ENCODE measurements at regions not wholly inside any gene's neighbourhood (a gene's known extent, or its start where the extent isn't known, plus 50 kb on each side); places are given as distances from the start of the nearest gene placed in this dataset.

GRCh38 chr10:26944261-26944882 is 83.6 kb upstream of the ABI1 start:
- no peak overlapping the region for H3K4me3 Mint-ChIP-seq

DNA sequence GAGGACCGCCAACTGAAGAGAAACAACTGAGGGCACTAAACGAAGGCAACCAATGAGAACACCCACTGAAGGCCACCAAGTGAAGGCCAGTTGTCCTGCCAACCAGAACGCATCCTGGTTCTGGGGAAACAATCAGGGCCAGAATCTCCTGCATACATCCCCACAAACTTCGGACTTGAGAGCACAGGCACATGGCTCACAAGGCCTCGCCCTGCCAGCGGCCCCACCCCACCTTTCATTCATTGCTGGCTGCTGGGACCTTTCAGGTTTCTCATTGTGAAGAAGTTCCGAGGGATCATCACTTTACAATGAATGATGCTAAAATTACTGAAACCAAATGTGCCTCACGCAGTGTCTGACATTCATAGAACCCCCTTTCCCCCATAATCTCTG is 79.2 kb upstream of the ABI1 start:
- no peaks in the 10 kb centered on the region for H3K36me3 Mint-ChIP-seq
- Histone ChIP-seq H3K27me3 (ENCODE audit: control insufficient read depth in 2 of 2, insufficient read depth in 2 of 2, low read length in 2 of 2) (no peaks in the 10 kb centered on the region), H3K36me3 (replicated peaks in 1 of 2; ENCODE audit: control insufficient read depth in 1 of 2, insufficient read depth in 2 of 2, low read length in 2 of 2) (no peaks in the 10 kb centered on the region), H3K79me2 (ENCODE audit: insufficient read depth, low read length) (no peaks in the 10 kb centered on the region), H4K20me1 (ENCODE audit: insufficient read depth, low read length) (no peaks in the 10 kb centered on the region), H3K4me1 (ENCODE audit: control insufficient read depth in 1 of 2, insufficient read depth in 2 of 2, low read length in 2 of 2) (no peaks in the 10 kb centered on the region), H3K27ac (ENCODE audit: low read depth in 1 of 2, low read length in 2 of 2) (no peak overlapping the region), H3K4me2 (replicated peaks; ENCODE audit: extremely low read depth, low read length, poor library complexity, severe bottlenecking) (no peak overlapping the region), H3K9ac (ENCODE audit: insufficient read depth, low read length, poor library complexity, severe bottlenecking) (no peak overlapping the region), H3K4me3 (replicated peaks in 1 of 3; ENCODE audit: low read depth in 2 of 3, low read length in 3 of 3) (no peak overlapping the region), H3K9me3 (replicated peaks in 1 of 2; ENCODE audit: control insufficient read depth in 1 of 2, insufficient read depth in 1 of 2, low read length in 2 of 2) (no peaks in the 10 kb centered on the region), H2AFZ (ENCODE audit: insufficient read depth, low read depth, low read length, poor library complexity, severe bottlenecking) (no peak overlapping the region)
- peaks cover 0 to 5% (median 5%) of the 10 kb centered on the region in 3 donors for H3K27me3 Mint-ChIP-seq (ENCODE audit: low read depth in 3 of 3)
- no peaks in the 10 kb centered on the region for H3K4me1 Mint-ChIP-seq
- no peak overlapping the region for H3K4me3 Mint-ChIP-seq
- H3K27ac Mint-ChIP-seq, result peak overlapping the region in 1 of 7 donors; percentile 35
- H3K9me3 Mint-ChIP-seq, result peaks cover 0 to 1% (median 0%) of the 10 kb centered on the region in 7 donors
- WGBS (ENCODE audit: insufficient coverage), result 97% methylated on average over 7 of the region's 8 CpGs
- DNase-seq, result no peak
- TF ChIP-seq, protein P1, sequence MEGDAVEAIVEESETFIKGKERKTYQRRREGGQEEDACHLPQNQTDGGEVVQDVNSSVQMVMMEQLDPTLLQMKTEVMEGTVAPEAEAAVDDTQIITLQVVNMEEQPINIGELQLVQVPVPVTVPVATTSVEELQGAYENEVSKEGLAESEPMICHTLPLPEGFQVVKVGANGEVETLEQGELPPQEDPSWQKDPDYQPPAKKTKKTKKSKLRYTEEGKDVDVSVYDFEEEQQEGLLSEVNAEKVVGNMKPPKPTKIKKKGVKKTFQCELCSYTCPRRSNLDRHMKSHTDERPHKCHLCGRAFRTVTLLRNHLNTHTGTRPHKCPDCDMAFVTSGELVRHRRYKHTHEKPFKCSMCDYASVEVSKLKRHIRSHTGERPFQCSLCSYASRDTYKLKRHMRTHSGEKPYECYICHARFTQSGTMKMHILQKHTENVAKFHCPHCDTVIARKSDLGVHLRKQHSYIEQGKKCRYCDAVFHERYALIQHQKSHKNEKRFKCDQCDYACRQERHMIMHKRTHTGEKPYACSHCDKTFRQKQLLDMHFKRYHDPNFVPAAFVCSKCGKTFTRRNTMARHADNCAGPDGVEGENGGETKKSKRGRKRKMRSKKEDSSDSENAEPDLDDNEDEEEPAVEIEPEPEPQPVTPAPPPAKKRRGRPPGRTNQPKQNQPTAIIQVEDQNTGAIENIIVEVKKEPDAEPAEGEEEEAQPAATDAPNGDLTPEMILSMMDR (IDR thresholded peaks at IDR 0.05), result no peak
- intact Hi-C loops (cut with micrococcal nuclease), result no loop called here

More at GRCh38 chr10:26944261-26944882, 83.6 kb upstream of the ABI1 start:
- Mint-ChIP-seq H3K27me3 (ENCODE audit: low read depth in 3 of 3) (peaks cover 5 to 16% (median 10%) of the 10 kb centered on the region in 3 donors), H3K4me1 (peaks cover 3% of the 10 kb centered on the region), H3K27ac (no peak overlapping the region), H3K9me3 (peaks cover 0 to 3% (median 1%) of the 10 kb centered on the region in 7 donors), H3K36me3 (no peaks in the 10 kb centered on the region)
- Histone ChIP-seq H4K20me1 (ENCODE audit: insufficient read depth, low read length) (no peaks in the 10 kb centered on the region), H3K36me3 (replicated peaks in 1 of 2; ENCODE audit: control insufficient read depth in 1 of 2, insufficient read depth in 2 of 2, low read length in 2 of 2) (no peaks in the 10 kb centered on the region), H2AFZ (ENCODE audit: insufficient read depth, low read depth, low read length, poor library complexity, severe bottlenecking) (no peak overlapping the region), H3K79me2 (ENCODE audit: insufficient read depth, low read length) (no peaks in the 10 kb centered on the region), H3K27ac (ENCODE audit: low read depth in 1 of 2, low read length in 2 of 2) (no peak overlapping the region), H3K9me3 (replicated peaks in 1 of 2; ENCODE audit: control insufficient read depth in 1 of 2, insufficient read depth in 1 of 2, low read length in 2 of 2) (peaks cover 0 to under 1% of the 10 kb centered on the region in 2 donors), H3K27me3 (ENCODE audit: control insufficient read depth in 2 of 2, insufficient read depth in 2 of 2, low read length in 2 of 2) (peaks cover 0 to 4% of the 10 kb centered on the region in 2 donors), H3K4me1 (ENCODE audit: control insufficient read depth in 1 of 2, insufficient read depth in 2 of 2, low read length in 2 of 2) (no peaks in the 10 kb centered on the region), H3K4me2 (replicated peaks; ENCODE audit: extremely low read depth, low read length, poor library complexity, severe bottlenecking) (no peak overlapping the region), H3K4me3 (replicated peaks in 1 of 3; ENCODE audit: low read depth in 2 of 3, low read length in 3 of 3) (no peak overlapping the region), H3K9ac (ENCODE audit: insufficient read depth, low read length, poor library complexity, severe bottlenecking) (no peak overlapping the region)
- intact Hi-C loops (cut with micrococcal nuclease), result no loop called here
- TF ChIP-seq, protein P1 (IDR thresholded peaks at IDR 0.05), result no peak
- 98% methylated on average over 5 of the region's 18 CpGs for WGBS (ENCODE audit: insufficient coverage)
- DNase-seq, result no peak

All from CD14-positive monocyte (primary cell).